ENCODE measurements at regions not wholly inside any gene's neighbourhood (a gene's known extent, or its start where the extent isn't known, plus 50 kb on each side); places are given as distances from the start of the nearest gene placed in this dataset.
A peak's percentile ranks its signal among the peaks of the same experiment; 100 is the strongest.
"Not testable (repeated sequence)": the region's sequence is repeated elsewhere in the genome, so short reads cannot be mapped to it uniquely, and the experiment has no call there.

GRCh38 chr12:126897102-126897501 is 1369.9 kb upstream of the TMEM132C start:
- DNase-seq (ENCODE audit: low read depth in 2 of 2) = no peak

DNA sequence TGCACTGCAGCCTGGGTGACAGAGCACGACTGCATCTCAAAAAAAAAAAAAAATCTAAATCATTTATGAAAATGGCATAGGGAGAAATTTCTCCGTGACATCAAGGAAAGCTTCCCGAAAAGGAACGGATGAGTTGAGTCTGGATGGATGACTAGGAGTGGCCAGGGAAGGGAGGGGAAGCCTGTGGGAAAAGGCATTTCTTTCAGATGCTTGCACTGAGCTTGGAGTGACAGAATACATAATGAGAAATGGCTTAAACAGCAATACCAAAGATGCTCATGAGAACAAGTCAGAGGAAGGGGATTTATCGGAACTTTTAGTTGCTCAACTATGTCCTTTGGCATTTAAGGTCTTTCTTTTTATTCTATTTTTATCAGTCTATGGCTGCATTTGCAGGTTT is 1369.2 kb upstream of the TMEM132C start:
- DNase-seq (ENCODE audit: low read depth in 2 of 2) = no peak

DNA sequence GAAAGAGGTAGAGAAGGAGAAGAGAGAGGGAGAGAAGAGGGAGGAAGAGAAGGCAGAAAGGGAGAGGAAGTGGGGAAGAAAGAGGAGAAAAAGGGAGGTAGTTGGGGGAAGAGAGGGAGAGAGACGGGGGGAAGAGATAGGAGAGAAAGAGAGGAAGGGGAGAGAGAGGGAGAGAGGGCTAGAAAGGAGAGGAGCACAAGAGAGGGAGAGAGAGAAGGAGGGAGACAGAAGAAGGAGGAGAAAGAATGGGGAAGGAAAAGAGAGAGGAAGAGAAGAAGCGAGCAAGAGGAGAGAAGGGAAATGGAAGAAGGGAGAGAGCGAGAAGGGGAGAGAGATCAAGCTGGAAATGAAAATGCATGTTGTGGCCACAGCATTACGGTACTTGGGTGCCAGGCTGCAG is 1368.4 kb upstream of the TMEM132C start:
- DNase-seq (ENCODE audit: low read depth in 2 of 2) = no peak

DNA sequence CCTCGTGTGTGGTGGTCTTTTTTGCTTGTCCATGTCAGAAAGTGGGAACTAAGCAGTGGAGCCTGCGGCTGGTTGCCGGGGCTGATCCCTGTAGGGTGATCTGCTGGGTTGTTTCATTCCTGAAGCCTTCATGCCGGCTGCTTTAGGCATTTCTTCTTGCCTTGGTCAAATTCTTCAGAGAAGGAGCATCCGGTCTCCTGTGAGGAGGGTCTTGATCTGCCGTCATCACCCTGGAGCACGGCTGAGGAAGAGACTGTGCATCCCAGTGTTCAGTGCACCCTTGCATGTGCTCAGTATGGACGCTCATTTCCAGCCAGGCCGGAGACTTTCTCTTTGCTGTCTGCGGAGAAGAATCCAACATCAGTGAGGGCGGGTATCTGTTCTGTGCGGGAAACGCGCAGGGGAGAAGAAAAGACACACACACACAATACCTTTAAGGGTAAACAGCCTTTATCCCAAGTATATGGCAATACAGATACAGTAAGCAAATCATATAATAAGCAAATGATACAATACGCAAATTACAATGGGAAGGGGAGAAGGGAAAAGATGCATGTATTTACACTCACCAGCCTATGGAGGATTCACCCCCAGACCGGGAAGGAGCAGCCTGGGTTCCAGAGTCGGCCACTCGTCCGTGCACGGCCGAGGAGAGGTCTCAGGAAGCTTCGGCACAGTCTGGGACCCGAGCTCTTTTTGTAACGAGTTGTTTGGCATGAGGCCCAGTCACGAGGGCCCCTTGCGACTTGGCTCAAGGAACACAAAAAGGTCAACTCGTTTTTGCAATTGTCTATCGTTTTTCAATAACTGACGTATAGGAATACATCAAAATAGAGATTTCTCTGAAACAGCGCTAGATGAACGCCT is 1366.8 kb upstream of the TMEM132C start:
- no peak for DNase-seq (ENCODE audit: low read depth in 2 of 2)

GRCh38 chr12:126903027-126903876 is 1363.7 kb upstream of the TMEM132C start:
- DNase-seq (ENCODE audit: low read depth in 2 of 2) = no peak

DNA sequence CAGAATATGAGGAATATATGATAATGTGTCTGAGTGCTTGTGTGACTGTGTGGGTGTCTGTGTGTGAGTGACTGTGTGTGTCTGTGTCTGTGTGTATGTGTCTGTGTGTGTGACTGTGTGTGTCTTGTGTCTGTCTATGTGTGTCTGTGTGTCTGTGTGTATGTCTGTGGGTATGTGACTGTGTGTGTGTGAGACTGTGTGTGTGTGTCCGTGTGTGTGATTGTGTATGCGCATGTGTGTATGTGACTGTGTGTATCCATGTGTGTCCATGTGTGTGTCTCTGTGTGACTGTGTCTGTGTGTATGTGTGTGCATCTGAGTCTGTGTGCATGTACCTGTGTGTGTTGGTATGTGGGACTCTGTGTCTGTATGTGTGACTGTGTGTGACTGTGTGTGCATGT is 1361.2 kb upstream of the TMEM132C start:
- no peak for DNase-seq (ENCODE audit: low read depth in 2 of 2)

- no peak for DNase-seq (ENCODE audit: low read depth in 2 of 2)
Measured at GRCh38 chr12:126907900-126908764, 1358.8 kb upstream of the TMEM132C start.

DNA sequence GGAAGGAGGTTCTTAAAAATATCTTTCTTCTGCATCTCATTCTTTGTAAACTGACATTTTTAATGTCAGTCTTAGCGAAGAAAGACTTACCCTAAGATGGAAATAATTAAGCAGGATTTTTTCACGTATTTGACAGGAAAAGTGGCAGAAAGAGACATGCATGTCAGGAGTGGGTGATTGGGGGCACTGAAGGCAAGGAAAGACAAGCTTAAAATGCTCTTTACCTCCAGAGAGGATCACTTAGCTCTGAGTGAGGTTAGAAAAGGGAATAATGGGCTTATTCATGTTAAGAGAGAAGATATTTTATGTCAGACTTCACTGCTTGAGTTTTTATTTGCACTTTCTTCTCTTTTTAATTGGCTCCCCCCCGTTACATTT is 1358.2 kb upstream of the TMEM132C start:
- no peak for DNase-seq (ENCODE audit: low read depth in 2 of 2)

- no peak for DNase-seq (ENCODE audit: low read depth in 2 of 2)
Measured at GRCh38 chr12:126910570-126910969, 1356.4 kb upstream of the TMEM132C start.

GRCh38 chr12:126912111-126912510 is 1354.9 kb upstream of the TMEM132C start:
- no peak for DNase-seq (ENCODE audit: low read depth in 2 of 2)

- no peak for DNase-seq (ENCODE audit: low read depth in 2 of 2)
Measured at GRCh38 chr12:126914170-126914793, 1352.7 kb upstream of the TMEM132C start.

DNA sequence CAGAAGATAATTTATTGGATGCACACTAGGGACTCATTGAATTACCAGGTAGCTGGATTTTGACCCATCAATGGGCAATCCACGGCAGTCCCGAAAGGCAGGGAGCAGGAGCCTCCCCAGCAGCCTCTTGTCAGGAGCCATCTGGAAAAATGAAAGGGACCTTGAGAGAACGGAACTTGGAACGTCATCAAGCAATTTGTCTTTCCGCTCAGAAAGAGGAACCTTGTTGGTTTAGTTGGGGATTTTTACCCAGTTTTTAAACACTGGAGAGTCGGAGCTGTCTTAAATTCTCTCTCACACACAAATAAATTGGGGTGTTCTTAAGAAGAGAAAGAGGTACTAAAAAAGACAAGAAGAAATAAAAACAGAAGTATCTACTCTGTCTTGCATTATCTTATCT is 1351.7 kb upstream of the TMEM132C start:
- DNase-seq (ENCODE audit: low read depth in 2 of 2) = no peak

- no peak for DNase-seq (ENCODE audit: low read depth in 2 of 2)
Measured at GRCh38 chr12:126926023-126926594, 1340.9 kb upstream of the TMEM132C start.

GRCh38 chr12:126930234-126930633 is 1336.7 kb upstream of the TMEM132C start:
- no peak for DNase-seq (ENCODE audit: low read depth in 2 of 2)

DNA sequence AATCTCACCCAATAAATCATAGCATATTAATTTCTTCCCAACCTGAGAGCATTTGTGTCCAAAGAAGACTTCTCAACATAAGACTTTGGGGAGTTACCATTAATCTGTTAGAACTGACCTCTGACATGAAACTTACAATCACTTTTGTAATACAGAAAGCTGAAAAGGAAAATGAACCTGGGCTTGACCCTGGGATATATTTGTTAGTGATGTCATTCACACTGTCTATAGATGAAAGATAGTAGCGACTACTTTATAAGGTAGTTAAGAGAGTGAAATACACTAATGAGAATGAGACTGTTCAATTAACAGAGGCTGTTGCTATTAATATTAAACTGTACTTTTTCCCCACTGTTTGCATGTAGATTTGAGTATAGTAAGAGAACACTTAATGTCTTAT is 1334.8 kb upstream of the TMEM132C start:
- no peak for DNase-seq (ENCODE audit: low read depth in 2 of 2)

DNA sequence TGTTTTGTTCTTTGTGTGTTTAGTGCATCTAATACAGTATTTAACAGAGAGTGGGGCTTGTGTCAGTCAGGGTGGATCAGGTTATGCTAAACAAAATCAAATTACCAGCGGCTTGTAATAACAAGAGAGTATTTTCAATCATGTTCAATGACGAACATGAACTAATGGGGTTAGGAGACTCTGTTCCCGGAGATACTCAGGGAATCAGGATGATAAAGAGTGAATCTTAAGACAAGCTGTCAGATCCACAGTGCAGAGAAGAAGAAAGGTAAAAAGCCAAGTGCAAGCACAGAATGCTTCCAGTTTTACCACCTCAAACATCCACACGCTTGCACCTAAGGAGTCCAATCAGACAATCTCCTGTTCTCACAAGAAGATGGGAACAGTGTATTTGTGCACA is 1331.5 kb upstream of the TMEM132C start:
- no peak for DNase-seq (ENCODE audit: low read depth in 2 of 2)

DNA sequence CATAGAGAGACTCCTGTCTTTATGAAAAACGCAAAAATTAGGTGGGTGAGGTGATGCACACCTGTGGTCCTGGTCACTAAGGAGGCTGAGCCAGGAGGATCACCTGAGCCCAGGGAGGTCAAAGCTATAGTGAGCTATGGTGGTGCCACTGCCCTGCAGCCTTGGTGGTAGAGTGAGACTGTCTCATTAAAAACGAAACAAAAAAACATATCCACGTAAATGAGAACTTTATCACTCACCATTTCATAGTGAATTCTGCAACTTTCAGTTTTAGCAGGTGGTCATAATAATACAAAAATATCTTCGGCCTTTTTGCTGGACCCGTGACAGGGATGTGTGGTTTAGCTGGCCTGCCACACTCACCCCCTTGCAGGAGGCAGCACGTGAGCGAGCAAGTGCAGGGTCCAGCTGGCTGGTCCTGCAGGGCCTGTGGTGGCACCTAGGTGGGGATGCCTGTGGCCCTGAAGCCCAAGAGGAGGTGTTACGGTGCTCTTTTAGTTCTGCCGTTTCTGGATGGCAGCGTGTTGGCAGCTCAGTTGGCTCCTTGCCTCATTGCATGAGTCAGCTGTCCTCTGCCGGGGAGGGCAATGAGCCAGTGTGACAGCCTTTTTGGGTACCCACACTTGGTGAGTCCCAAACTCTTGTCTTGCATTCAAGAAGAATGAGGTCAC is 1330.7 kb upstream of the TMEM132C start:
- peak in 1 of 2 donors; percentile 1 for DNase-seq (ENCODE audit: low read depth in 2 of 2)

DNA sequence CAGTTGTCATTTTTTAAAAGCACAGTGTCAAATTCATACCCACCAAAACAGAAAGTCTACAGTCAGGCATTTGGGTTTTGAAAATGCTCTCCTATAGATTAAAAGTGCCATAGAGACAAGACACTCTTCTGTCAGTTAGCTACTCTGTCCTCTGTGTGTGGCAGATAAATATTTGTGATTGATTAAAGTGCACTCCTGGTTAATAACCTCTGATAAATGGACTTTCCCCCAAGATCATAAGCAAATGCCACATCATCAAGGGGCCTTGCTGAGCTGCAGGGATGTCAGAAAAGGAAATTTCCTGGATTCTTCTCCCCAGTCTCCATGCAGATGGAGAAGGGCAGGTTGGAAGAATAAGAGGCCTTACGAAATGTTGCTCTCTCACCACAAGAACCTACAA is 1329.5 kb upstream of the TMEM132C start:
- DNase-seq (ENCODE audit: low read depth in 2 of 2) = no peak

GRCh38 chr12:126944684-126945083 is 1322.3 kb upstream of the TMEM132C start:
- DNase-seq (ENCODE audit: low read depth in 2 of 2) = no peak

DNA sequence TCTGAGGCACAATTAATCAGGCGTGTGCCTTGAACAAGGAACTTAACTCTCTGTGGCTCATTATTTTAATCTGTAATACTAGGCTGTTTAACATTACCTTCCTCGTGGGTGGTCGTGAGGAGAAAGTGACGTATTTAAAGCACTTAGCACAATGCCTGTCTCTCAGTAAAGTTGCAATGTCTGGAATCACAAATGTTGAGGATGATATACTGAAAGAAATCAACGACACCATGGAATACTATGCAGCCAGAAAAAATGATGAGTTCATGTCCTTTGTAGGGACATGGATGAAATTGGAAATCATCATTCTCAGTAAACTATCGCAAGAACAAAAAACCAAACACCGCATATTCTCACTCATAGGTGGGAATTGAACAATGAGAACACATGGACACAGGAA is 1320.0 kb upstream of the TMEM132C start:
- not testable (repeated sequence) for DNase-seq (ENCODE audit: low read depth in 2 of 2)

Data from lung microvascular endothelial cell (primary cell).